ENCODE measurements at regions not wholly inside any gene's neighbourhood (a gene's known extent, or its start where the extent isn't known, plus 50 kb on each side); places are given as distances from the start of the nearest gene placed in this dataset.
A peak's percentile ranks its signal among the peaks of the same experiment; 100 is the strongest.

DNA sequence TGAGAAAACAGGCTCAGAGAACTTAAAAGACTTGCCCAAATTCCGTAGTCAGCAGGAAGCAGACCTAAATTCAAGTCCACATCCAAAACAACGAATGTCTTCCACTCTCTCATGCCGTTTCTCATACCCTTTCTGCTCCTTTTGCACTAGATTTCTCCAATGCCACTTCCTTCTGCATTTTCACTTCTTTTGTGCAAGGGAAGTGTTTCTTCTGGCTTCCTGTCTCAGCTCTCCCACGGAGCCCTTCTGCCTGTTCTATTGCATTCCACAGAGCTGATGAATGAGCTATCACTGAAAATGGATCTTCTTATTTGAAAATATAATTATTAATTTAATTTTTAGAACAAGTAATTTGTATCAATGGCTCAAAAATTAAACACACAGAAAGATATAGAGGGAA lies 56.1 kb upstream of the STK24 start:
- Histone ChIP-seq H3K79me2 (ENCODE audit: low read depth) (no peaks in the 10 kb centered on the region), H3F3A (ENCODE audit: insufficient read depth, low read depth) (no peaks in the 10 kb centered on the region), H4K20me1 (ENCODE audit: insufficient read depth) (no peaks in the 10 kb centered on the region), H2AFZ (peak overlapping the region; percentile 66; the same call in 1 of the 2 replicates), H3K9me2 (ENCODE audit: insufficient read depth) (no peaks in the 10 kb centered on the region), H3K9me3 (ENCODE audit: insufficient read depth, low read depth) (no peaks in the 10 kb centered on the region), H3K4me1 (replicated peaks; ENCODE audit: insufficient read depth) (peaks cover 6% of the 10 kb centered on the region; the same call in 1 of the 2 replicates), H3K36me3 (ENCODE audit: low read depth) (no peaks in the 10 kb centered on the region), H3K27ac (no peak overlapping the region), H3K27me3 (ENCODE audit: insufficient read depth, low read depth) (no peaks in the 10 kb centered on the region), H3K4me3 (no peak overlapping the region), H3K4me2 (0 out of 2 replicates have a peak overlapping the region, but pooled peaks have one; percentile 6)
- intact Hi-C loops (cut with micrococcal nuclease; ENCODE audit: unreplicated experiment): no loop called here
- peak in 1 of 2 experiments; percentile 48 for DNase-seq
- TF ChIP-seq, protein P1, sequence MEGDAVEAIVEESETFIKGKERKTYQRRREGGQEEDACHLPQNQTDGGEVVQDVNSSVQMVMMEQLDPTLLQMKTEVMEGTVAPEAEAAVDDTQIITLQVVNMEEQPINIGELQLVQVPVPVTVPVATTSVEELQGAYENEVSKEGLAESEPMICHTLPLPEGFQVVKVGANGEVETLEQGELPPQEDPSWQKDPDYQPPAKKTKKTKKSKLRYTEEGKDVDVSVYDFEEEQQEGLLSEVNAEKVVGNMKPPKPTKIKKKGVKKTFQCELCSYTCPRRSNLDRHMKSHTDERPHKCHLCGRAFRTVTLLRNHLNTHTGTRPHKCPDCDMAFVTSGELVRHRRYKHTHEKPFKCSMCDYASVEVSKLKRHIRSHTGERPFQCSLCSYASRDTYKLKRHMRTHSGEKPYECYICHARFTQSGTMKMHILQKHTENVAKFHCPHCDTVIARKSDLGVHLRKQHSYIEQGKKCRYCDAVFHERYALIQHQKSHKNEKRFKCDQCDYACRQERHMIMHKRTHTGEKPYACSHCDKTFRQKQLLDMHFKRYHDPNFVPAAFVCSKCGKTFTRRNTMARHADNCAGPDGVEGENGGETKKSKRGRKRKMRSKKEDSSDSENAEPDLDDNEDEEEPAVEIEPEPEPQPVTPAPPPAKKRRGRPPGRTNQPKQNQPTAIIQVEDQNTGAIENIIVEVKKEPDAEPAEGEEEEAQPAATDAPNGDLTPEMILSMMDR (conservative IDR thresholded peaks at IDR 0.05): no peak
- no peak for TF ChIP-seq EZH2 (IDR thresholded peaks at IDR 0.05; ENCODE audit: low read depth)
- CTCF ChIA-PET: no interaction called here
- no TSS peak for BruUV-seq (replicated peaks)
- POLR2A ChIA-PET (ENCODE audit: unreplicated experiment): no interaction called here

DNA sequence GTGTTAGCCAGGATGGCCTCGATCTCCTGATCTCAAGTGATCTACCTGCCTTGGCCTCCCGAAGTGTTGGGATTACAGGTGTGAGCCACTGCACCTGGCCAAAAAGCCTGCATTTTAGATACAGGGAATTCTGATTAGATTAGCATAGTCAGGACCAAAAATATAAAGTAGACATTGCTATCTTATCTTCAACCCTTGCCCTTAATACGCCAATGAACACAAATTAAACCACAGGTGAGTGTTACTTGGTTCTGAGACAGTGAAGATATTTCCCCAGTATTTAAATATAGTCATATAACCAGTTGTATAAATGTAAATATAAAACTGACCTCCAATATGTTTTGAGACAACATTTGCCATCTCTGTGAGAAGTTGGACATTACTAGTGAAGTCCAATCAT lies 52.1 kb upstream of the STK24 start:
- no peaks in the 10 kb centered on the region for H3K36me3 ChIP-seq (ENCODE audit: low read depth)
- POLR2A ChIA-PET (ENCODE audit: unreplicated experiment): no interaction called here
- CTCF ChIA-PET: no interaction called here

More for the DNA sequence above, 52.1 kb upstream of the STK24 start:
- Histone ChIP-seq H3K9me3 (ENCODE audit: insufficient read depth, low read depth) (no peaks in the 10 kb centered on the region), H4K20me1 (ENCODE audit: insufficient read depth) (no peaks in the 10 kb centered on the region), H3K27ac (no peak overlapping the region), H3K79me2 (ENCODE audit: low read depth) (no peaks in the 10 kb centered on the region), H3K4me3 (no peak overlapping the region), H3K27me3 (ENCODE audit: insufficient read depth, low read depth) (no peaks in the 10 kb centered on the region), H3K9me2 (ENCODE audit: insufficient read depth) (no peaks in the 10 kb centered on the region), H3F3A (ENCODE audit: insufficient read depth, low read depth) (no peaks in the 10 kb centered on the region), H3K4me1 (replicated peaks; ENCODE audit: insufficient read depth) (peaks cover 6% of the 10 kb centered on the region; the same call in 1 of the 2 replicates), H3K4me2 (no peak overlapping the region), H2AFZ (no peak overlapping the region)
- no peak for DNase-seq
- no peak for TF ChIP-seq EZH2 (IDR thresholded peaks at IDR 0.05; ENCODE audit: low read depth)
- TF ChIP-seq, protein P1 (conservative IDR thresholded peaks at IDR 0.05): no peak
- intact Hi-C loops (cut with micrococcal nuclease; ENCODE audit: unreplicated experiment): no loop called here
- no TSS peak for BruUV-seq (replicated peaks)

All from PC-9 (cell line).